Type B pancreatic cell (in vitro differentiated cells): ENCODE measurements at regions not wholly inside any gene's neighbourhood (a gene's known extent, or its start where the extent isn't known, plus 50 kb on each side); places are given as distances from the start of the nearest gene placed in this dataset.

Source experiments
- DNase-seq: peaks from one replicate; pipeline ENCODE4 v3.0.0; 2021; ENCODE audit warnings: mixed read lengths; ENCODE audit not compliant: unreplicated experiment; ENCODE audit errors: extremely low spot score
- H3K27ac Mint-ChIP-seq: 2 replicates; pipeline ENCODE4 v1.8.0; 2021; ENCODE audit warnings: mild to moderate bottlenecking, mixed read lengths
- H3K27me3 Mint-ChIP-seq: 2 replicates; pipeline ENCODE4 v1.8.0; 2021; ENCODE audit warnings: mixed read lengths
- H3K36me3 Mint-ChIP-seq: 2 replicates; pipeline ENCODE4 v1.8.0; 2021; ENCODE audit warnings: mixed read lengths
- H3K4me1 Mint-ChIP-seq: one replicate; pipeline ENCODE4 v1.8.0; 2021; ENCODE audit warnings: mixed read lengths; ENCODE audit not compliant: unreplicated experiment
- H3K4me3 Mint-ChIP-seq: 2 replicates; pipeline ENCODE4 v1.8.0; 2021; ENCODE audit warnings: mild to moderate bottlenecking, mixed read lengths
- H3K9me3 Mint-ChIP-seq: 2 replicates; pipeline ENCODE4 v1.8.0; 2021; ENCODE audit warnings: mixed read lengths
- CTCF ChIP-seq: fragments of 200-600 bp; sonication (generic); conservative IDR thresholded peaks from 2 replicates; pipeline ENCODE4 v1.5.0; 2021; ENCODE audit warnings: antibody characterized with exemption, mild to moderate bottlenecking

- Mint-ChIP-seq H3K4me3 (no peak overlapping the region), H3K27me3 (peaks cover 5% of the 10 kb centered on the region), H3K9me3 (no peaks in the 10 kb centered on the region), H3K4me1 (peaks cover under 1% of the 10 kb centered on the region), H3K36me3 (no peaks in the 10 kb centered on the region), H3K27ac (no peak overlapping the region)
- TF ChIP-seq CTCF: no peak
- no peak for DNase-seq
Measured at GRCh38 chr10:64523065-64523759, 1002.0 kb downstream of the REEP3 start.

- no peaks in the 10 kb centered on the region for H3K9me3 Mint-ChIP-seq
- H3K27ac Mint-ChIP-seq: no peak overlapping the region
- H3K36me3 Mint-ChIP-seq: no peaks in the 10 kb centered on the region
- H3K4me1 Mint-ChIP-seq: peaks cover 8% of the 10 kb centered on the region
- no peak for TF ChIP-seq CTCF
- DNase-seq: no peak
- H3K4me3 Mint-ChIP-seq: peak overlapping the region; percentile 4
- peaks cover 20% of the 10 kb centered on the region for H3K27me3 Mint-ChIP-seq
Measured at GRCh38 chr10:64528294-64529002, 1007.2 kb downstream of the REEP3 start.

- H3K4me1 Mint-ChIP-seq: peaks cover 8% of the 10 kb centered on the region
- no peak for TF ChIP-seq CTCF
- H3K36me3 Mint-ChIP-seq: no peaks in the 10 kb centered on the region
- H3K9me3 Mint-ChIP-seq: no peaks in the 10 kb centered on the region
- peaks cover 20% of the 10 kb centered on the region for H3K27me3 Mint-ChIP-seq
- no peak overlapping the region for H3K27ac Mint-ChIP-seq
- no peak for DNase-seq
- no peak overlapping the region for H3K4me3 Mint-ChIP-seq
Measured at GRCh38 chr10:64529003-64529350, 1007.8 kb downstream of the REEP3 start.

- Mint-ChIP-seq H3K27ac (no peak overlapping the region), H3K27me3 (peaks cover 10% of the 10 kb centered on the region), H3K4me3 (no peak overlapping the region)
Measured at GRCh38 chr10:64534616-64535015, 1013.4 kb downstream of the REEP3 start.

GRCh38 chr10:64535131-64535867 is 1014.1 kb downstream of the REEP3 start:
- H3K4me1 Mint-ChIP-seq: no peaks in the 10 kb centered on the region
- no peak overlapping the region for H3K4me3 Mint-ChIP-seq
- no peak for DNase-seq
- H3K36me3 Mint-ChIP-seq: no peaks in the 10 kb centered on the region
- peaks cover 10% of the 10 kb centered on the region for H3K27me3 Mint-ChIP-seq
- TF ChIP-seq CTCF: no peak
- H3K27ac Mint-ChIP-seq: no peak overlapping the region
- H3K9me3 Mint-ChIP-seq: no peaks in the 10 kb centered on the region

More at GRCh38 chr10:64534616-64535015, 1013.4 kb downstream of the REEP3 start:
- no peak for TF ChIP-seq CTCF
- H3K9me3 Mint-ChIP-seq: no peaks in the 10 kb centered on the region
- DNase-seq: no peak
- no peaks in the 10 kb centered on the region for H3K36me3 Mint-ChIP-seq
- no peaks in the 10 kb centered on the region for H3K4me1 Mint-ChIP-seq
